Fibroblast of skin of scalp (primary cell): ENCODE measurements at regions not wholly inside any gene's neighbourhood (a gene's known extent, or its start where the extent isn't known, plus 50 kb on each side); places are given as distances from the start of the nearest gene placed in this dataset.
"Not testable (repeated sequence)": the region's sequence is repeated elsewhere in the genome, so short reads cannot be mapped to it uniquely, and the experiment has no call there.

Source experiments
- DNase-seq: peaks from one replicate; pipeline ENCODE4 v3.0.0-alpha.2; 2013

DNA sequence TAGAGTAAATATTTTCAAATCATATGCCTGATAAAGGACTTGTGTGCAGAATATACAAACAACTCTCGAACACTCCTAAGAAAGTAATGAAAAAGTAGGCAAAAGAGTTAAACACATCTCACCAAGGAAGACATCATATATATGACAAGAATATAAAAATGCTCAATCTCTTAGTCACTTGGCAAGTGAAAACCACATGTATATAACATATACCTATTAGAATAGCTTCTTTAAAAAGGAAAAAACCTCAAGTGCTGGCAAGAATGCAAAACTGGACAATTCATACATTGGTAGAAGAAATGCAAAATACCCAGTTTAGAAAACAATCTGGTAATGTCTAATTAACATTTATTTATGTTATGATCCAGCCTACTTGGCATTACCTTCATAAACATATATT is 146.6 kb upstream of the DGKB start:
- DNase-seq, result no peak

DNA sequence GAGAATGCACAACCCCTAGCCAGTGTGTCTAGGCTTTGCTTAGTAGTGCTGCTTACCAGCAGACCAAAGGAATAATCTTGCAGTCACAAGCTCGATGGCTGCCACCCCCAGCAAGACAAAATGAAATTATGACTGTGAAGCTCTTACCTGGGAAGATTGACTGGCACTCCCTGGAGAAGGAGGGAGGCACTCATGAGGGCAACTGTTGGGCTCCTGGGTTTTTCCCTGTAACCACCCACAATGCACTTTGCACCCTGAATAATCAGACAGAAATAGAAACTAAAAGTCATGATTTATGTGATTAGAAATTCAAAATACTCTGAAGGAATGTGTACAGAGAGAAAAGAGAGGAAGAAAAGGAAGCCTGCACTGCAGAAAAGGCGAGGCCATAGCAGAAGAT is 144.3 kb upstream of the DGKB start:
- no peak for DNase-seq

GRCh38 chr7:15043931-15044330 is 141.4 kb upstream of the DGKB start:
- DNase-seq, result no peak

GRCh38 chr7:15042285-15043065 is 139.9 kb upstream of the DGKB start:
- no peak for DNase-seq

DNA sequence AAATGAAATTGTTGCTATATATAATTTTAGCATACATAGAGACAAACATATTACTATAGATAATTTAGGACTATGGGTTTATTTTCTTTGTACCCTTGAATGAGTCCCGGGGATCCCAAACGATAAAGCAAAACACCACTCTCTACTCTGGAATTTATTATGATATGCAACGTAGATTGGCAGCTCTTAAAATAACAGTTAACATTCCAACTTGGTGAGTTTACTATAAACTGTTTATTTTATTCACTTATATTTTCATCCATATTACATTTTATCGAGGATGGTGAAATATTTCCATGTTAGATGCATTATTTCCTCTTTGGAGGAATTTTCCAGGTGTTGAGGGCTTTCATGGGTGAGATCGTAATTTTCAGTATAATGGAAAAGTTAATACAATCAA is 138.7 kb upstream of the DGKB start:
- DNase-seq, result peak; percentile 30

DNA sequence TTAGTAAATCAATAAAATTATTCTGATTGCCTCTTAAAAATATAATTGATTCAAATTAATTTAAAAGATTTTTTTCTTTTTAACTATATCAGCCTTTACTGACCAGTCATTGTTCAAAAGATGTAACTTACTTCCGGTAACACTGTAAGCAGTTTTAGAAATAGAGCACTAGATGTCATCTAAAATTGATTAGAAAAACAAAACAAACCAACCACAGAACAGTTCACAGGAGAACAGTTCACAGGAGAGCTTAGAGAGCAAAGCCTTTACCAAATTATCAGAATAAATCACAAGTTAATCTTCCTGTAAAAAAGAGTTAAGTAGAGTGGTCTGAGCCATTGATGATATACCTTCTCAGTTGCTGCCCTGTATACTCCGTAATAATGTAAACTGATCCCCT is 133.3 kb upstream of the DGKB start:
- no peak for DNase-seq

DNA sequence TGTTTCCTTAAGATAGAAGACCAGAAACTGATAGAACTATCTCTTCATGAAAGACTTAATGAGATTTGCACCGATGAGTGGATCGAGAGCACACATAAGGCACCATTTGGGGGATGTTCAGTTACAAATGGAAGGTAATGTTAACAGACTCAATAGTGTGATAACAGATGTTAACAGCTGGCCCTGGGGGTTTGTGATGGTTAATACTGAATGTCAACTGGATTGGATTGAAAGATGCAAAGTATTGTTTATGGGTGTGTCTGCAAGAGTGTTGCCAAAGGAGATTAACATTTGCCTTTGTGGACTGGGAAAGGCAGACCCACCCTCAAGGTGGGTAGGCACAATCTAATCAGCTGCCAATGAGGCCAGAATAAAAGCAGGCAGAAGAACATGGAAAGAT is 130.5 kb upstream of the DGKB start:
- no peak for DNase-seq

DNA sequence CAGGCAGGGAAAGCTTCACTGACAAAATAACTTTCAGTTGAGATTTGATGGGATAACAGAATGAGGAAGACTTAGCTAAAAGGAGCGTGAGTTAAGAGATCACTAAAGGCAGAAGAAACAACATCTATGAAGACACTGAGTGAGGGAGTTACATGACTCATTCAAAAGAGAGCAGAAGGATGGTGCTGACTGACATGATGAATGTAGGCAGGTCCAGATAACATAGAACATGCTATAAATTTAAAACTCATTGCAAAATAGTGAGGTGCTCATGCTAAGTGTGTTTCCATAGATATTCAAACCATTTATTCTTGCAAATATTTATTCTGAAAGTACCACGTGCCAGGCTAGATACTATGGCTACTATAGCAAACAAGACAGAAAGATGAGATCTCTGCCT is 116.4 kb upstream of the DGKB start:
- no peak for DNase-seq

DNA sequence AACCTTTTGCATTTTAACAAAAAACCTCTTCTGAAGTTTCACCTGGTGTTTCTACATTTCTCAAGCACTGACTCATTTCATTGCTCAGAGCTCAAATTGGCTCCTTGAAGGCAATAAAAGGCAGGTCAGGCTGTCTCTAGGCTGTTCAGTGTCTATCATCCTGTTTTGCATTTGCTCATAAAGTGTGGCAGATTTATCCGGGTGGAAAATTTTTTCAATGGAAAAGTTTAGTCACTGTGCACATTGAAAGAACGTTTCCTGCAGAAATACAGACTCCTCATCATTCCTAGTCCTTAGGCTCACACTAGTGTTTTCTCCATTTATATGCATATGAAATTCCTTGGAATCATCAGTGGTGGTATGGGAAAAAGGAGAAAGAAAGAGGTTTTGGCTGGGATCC is 114.2 kb upstream of the DGKB start:
- DNase-seq, result no peak

GRCh38 chr7:15016315-15016667 is 113.7 kb upstream of the DGKB start:
- no peak for DNase-seq

DNA sequence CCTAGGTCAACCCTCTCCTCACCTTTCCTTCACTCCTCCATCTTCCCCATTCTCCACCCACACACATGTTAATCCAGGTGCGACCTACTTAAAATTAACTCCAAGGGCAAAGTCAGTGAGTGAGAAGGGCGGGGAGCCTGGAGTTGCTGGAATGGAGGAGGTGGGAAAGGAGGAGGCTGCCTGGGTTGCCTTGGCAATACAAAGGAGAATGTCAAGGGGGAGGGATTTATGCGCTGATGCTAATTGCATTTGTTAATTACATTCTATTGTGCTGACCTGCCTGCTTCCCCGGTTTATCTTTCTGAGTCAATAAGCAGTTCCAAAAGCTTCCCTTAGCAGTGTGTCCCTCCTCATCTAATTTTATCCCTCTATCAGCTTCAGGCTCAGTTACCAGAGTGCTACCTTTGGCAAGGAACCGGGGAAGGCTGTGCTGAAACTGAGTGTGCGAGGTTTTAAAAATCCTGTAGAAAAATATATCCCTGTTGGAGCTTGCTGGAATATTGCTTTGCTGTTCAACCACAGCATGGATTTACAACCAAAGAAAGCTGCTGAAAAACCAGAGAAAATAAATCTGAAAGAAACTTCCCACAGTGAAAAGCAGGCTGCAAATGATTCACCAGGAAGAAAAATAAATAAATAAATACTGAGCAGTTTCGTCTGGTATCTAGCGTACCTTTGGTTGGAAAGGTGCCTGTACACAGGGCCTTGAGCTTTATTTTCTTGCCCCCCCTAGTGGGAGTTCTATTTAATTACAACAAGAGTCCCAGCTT is 113.2 kb upstream of the DGKB start:
- DNase-seq, result peak; percentile 62

DNA sequence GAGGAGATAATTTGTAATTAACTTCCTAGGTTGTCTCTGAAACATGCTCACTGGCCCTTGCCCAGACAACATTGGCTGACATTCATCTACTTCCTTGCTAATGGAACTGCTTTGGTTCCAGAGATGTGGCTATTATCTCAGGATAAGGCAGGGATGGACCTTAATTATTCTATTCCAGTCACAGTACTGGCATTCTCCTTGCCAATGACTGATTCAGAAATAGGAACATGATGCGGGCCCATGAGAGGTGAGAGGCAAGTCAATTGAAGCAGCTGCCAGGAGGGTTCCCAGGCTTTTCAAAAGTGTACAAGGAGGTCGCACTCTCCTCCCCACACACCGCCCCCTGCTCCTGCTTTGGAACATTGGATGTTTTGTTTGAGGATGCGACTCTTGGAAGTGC is 109.6 kb upstream of the DGKB start:
- DNase-seq, result no peak

GRCh38 chr7:15011289-15011688 is 108.7 kb upstream of the DGKB start:
- DNase-seq, result no peak

GRCh38 chr7:15007507-15007906 is 105.0 kb upstream of the DGKB start:
- DNase-seq, result peak; percentile 8

DNA sequence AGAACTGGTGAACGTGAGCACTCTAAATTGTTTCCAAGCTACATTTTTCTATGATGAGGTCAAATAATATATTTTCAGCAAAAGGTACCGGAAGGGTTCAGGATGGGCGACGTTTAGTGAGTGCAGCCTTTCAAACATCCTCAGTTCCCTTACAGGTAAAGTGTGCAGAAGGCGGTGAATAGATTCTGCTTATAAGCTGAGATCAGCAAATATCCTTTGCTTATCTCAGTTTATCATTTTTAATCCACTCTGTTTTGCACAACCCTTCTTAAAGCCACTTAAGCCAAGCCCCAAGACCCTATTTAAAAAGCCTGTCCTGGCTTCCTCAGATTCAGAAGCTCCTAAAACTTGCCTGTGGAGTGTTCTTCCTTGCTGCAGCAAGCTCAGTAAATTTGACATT is 103.1 kb upstream of the DGKB start:
- DNase-seq, result no peak

DNA sequence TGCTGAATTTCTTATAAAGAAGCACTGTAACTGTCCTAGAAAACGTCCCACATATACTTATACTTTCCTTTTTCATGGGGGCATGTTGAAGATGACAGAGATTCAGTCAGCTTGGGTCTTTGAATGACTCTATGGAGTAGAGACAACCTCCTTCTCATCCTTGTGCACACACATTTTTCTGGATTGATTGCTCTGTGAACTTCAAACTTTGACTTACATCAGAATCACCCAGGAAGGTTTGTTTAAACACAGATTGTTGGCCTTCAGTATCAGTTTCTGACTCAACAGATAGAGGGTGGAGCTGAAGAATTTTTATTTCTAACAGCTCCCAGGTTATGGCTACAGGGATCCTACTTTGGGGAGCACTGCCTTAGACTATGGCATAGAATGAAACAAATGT is 97.6 kb upstream of the DGKB start:
- no peak for DNase-seq

DNA sequence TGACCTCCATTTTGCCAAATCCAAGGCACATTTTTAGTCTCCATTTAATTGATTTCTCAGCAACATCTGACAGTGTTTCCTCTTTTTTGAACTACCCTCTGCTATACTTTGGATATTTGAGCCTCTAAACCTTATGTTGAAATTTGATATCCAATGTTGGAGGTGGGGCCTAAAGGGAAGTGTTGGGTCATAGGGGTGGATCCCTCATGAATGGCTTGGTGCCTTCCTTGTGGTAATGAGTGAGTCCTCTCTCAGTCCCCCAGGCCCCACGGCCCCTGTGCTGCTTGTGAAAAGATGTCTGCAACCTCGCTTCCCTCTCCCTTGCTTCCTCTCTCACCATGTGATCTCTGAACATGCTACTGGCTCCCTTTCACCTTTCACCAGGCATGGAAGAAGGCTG is 96.8 kb upstream of the DGKB start:
- DNase-seq, result no peak

DNA sequence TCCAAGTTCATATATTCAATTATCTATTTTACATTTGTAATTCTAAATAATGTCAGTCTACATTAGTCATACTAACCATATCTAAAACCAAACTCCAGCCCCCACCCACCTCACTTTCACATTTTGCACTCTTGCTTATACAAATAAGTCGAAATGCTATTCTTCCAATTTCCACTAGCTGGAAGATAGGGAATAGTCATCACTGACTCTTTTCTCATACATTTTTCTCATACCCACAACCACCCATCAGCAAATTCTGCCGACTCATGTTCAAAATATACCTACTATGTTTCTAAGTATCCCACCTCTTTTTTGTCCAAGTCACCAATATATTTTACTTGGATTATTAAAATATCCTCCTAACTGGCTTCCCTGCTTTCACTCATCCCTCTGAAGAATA is 93.2 kb upstream of the DGKB start:
- DNase-seq, result no peak

DNA sequence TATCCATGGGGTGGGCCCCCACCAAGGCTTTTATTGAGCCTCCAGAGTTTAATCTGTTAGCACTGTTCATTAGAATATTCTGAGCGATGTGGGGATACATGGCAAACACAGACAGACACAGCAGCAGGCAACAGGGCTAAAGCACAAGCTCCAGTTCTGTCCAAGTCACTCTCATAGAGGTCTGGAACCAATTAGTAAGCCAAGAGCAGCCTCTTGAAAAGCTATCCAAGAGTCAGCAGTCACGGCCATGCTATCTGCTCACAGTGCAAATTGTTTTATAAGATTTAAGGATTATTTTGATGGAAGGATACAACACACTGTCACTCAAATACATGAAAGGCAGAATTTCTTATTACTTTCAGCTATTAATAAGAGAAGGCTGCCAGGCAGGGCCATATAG is 86.4 kb upstream of the DGKB start:
- DNase-seq, result peak; percentile 41

DNA sequence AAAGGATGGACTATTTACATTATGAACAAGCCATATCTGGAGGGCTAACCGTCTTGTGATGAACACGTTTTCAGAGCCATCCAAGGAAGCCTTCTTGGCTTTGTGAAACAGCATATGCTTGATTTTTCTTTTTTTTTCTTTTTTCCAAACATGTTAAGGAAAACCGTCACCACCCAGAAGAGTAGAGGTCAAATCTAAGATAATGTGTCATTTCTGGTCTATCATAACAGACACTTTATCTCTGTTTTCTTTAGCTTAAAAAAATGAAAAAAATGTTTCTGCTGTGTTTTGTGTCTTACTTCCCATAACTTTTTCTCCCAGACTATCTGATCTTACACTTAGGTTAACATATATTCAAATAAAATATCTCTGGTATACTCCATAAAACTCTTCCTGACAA is 76.1 kb upstream of the DGKB start:
- DNase-seq, result no peak

DNA sequence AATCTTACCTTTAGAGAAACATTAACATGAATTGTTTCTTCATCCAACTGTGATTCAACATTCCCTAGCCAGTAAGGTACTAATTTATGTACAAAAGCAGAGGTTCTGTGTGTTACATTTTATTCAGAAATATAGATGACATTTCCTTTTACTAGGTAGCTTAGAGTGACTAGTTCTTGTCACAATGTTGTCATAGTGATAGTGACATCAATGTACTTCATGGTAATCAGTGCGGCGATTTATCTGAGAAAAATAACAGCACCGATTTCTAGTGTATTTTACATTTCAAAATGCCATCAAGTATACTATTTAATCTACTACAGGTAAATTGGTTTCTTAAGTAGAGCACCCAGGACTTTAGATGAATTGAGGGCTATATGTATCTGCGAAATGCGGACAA is 72.1 kb upstream of the DGKB start:
- no peak for DNase-seq

DNA sequence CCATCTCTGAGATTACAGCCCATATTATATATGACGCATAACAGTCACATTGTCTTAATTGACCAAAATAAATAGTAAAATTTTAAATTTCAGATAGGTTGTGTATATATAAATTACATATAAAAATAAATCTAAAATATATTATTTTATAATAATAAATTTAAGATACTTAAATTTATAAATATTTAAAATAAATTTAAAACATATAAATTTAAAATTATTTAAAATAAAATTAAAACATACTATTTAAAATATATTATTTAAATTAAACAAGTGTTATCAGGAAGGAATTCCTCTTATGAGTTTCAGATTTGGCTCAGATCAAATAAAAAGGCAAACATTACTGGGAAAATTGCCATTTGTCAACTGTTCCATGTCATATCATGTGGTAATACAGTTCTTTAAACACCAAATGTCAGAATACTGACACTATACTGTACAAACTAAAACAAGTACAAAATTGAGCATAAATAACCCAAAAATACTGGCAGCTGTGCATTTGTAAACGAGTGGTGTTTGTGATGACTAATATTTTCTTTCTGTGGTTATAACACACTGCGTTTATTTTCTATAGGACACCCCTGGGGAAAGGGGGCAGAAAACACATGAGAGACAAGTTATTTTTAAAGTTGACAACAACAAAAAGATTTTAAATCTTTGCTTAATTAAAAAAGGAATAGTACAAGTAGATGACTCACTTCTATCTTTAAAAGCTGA is 71.3 kb upstream of the DGKB start:
- no peak for DNase-seq

GRCh38 chr7:14971678-14972077 is 69.1 kb upstream of the DGKB start:
- not testable (repeated sequence) for DNase-seq

DNA sequence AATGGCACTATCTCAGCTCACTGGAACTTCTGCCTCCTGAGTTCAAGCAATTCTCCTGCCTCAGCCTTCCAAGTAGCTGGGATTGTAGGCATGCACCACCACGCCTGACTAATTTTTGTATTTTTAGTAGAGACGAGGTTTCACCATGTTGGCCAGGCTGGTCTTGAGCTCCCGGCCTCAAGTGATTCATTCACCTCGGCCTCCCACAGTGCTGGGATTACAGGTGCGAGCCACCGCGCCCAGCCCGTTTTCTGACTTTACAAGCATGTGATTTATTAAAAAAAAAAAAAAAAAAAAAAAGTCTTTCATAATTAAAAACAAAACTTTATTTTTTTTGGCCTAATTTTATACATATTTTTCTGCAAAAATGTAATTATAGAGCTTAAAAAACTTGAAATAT is 64.8 kb upstream of the DGKB start:
- DNase-seq, result not testable (repeated sequence)
